PC-3 (cell line): ENCODE measurements at regions not wholly inside any gene's neighbourhood (a gene's known extent, or its start where the extent isn't known, plus 50 kb on each side); places are given as distances from the start of the nearest gene placed in this dataset.

Experiments used
- EZH2 ChIP-seq: fragments of 300-600 bp; sonication (generic); IDR thresholded peaks from one replicate; pipeline ENCODE4 v1.6.1; 2017; ENCODE audit warnings: antibody characterized with exemption, mild to moderate bottlenecking, low read length; ENCODE audit not compliant: unreplicated experiment
- EZH2phosphoT487 ChIP-seq: fragments of 300-600 bp; sonication (generic); IDR thresholded peaks from 2 replicates; pipeline ENCODE4 v1.6.1; 2018; ENCODE audit warnings: mild to moderate bottlenecking, antibody characterized with exemption, low read length, borderline replicate concordance
- TF ChIP-seq, protein P1 (sequence below): fragments of 300-600 bp; sonication (generic); conservative IDR thresholded peaks from 2 replicates; pipeline ENCODE4 v1.5.1; 2017; ENCODE audit warnings: antibody characterized with exemption, low read depth, mild to moderate bottlenecking, low read length

DNA sequence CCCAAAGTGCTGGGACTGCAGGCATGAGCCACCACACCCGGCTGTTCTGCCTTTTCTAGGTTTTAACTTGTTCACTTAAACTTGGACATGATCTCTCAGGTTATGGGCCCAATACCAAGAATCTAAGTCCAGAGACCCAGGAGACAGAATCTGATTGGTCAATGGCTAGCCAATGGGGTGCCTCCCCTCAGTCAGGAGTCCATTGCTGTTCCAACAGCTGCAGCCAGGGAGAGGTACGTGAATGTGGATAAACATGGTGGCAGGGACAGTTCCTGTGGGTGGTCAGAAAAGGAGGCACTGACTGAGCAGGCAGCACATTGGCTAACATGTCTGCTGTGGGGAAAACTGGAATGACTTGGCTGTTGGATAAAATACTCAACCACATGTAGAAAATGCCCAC is 140.3 kb downstream of the RPLP1 start:
- TF ChIP-seq, protein P1, sequence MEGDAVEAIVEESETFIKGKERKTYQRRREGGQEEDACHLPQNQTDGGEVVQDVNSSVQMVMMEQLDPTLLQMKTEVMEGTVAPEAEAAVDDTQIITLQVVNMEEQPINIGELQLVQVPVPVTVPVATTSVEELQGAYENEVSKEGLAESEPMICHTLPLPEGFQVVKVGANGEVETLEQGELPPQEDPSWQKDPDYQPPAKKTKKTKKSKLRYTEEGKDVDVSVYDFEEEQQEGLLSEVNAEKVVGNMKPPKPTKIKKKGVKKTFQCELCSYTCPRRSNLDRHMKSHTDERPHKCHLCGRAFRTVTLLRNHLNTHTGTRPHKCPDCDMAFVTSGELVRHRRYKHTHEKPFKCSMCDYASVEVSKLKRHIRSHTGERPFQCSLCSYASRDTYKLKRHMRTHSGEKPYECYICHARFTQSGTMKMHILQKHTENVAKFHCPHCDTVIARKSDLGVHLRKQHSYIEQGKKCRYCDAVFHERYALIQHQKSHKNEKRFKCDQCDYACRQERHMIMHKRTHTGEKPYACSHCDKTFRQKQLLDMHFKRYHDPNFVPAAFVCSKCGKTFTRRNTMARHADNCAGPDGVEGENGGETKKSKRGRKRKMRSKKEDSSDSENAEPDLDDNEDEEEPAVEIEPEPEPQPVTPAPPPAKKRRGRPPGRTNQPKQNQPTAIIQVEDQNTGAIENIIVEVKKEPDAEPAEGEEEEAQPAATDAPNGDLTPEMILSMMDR = no peak
- no peak for TF ChIP-seq EZH2
- TF ChIP-seq EZH2phosphoT487 = no peak
